WTC11 (cell line): ENCODE measurements at regions not wholly inside any gene's neighbourhood (a gene's known extent, or its start where the extent isn't known, plus 50 kb on each side); places are given as distances from the start of the nearest gene placed in this dataset.

Experiments
- ATAC-seq: fragments of 200-7000 bp; cut with Tn5 transposase; 2 replicates; pipeline ENCODE4 v1.10.0; 2021; ENCODE audit warnings: mild to moderate bottlenecking, moderate library complexity
- CTCF ChIA-PET: fragments of 300-600 bp; sonication (Branson Sonifier 250); formaldehyde crosslinking; loops from one replicate; lab custom pipeline; 2021; ENCODE audit warnings: antibody characterized with exemption; lab: Charles Lee
- POLR2A ChIA-PET: fragments of 350-600 bp; sonication (Branson Sonifier 250); formaldehyde crosslinking; loops from one replicate; lab custom pipeline; 2021; ENCODE audit warnings: antibody characterized with exemption; lab: Charles Lee
- DNase-seq: peaks from one replicate; pipeline ENCODE4 v3.0.0; 2021; ENCODE audit warnings: low spot score
- H3K27ac Mint-ChIP-seq: 2 replicates; pipeline ENCODE4 v1.8.0; 2021; ENCODE audit warnings: mixed read lengths
- H3K27me3 Mint-ChIP-seq: 2 replicates; pipeline ENCODE4 v1.8.0; 2021; ENCODE audit warnings: low read depth, mild to moderate bottlenecking, moderate library complexity, mixed read lengths
- H3K36me3 Mint-ChIP-seq: 2 replicates; pipeline ENCODE4 v1.8.0; 2021; ENCODE audit warnings: mixed read lengths
- H3K4me1 Mint-ChIP-seq: 2 replicates; pipeline ENCODE4 v1.8.0; 2022; ENCODE audit warnings: mixed read lengths
- H3K4me3 Mint-ChIP-seq: 2 replicates; pipeline ENCODE4 v1.8.0; 2021; ENCODE audit warnings: mild to moderate bottlenecking, moderate library complexity, mixed read lengths
- H3K9me3 Mint-ChIP-seq: 2 replicates; pipeline ENCODE4 v1.8.0; 2021; ENCODE audit warnings: mixed read lengths
- ATF1 ChIP-seq: sonication (generic); formaldehyde crosslinking; IDR thresholded peaks from 2 replicates; pipeline ENCODE4 v1.8.1; 2023; ENCODE audit warnings: mild to moderate bottlenecking, moderate library complexity, missing genetic modification reagents
- ELF4 ChIP-seq: sonication (generic); formaldehyde crosslinking; IDR thresholded peaks from 2 replicates; pipeline ENCODE4 v1.8.1; 2022; ENCODE audit warnings: low read depth, mild to moderate bottlenecking, moderate library complexity, missing genetic modification reagents
- ESRRA ChIP-seq: sonication (generic); formaldehyde crosslinking; IDR thresholded peaks from 2 replicates; pipeline ENCODE4 v1.8.1; 2022; ENCODE audit warnings: mild to moderate bottlenecking, missing genetic modification reagents, borderline replicate concordance
- HMGA2 ChIP-seq: fragments of 250-450 bp; sonication (Bioruptor Pico); IDR thresholded peaks from 2 replicates; pipeline ENCODE4 v1.4.0; 2021; ENCODE audit warnings: mild to moderate bottlenecking, moderate library complexity
- NFATC4 ChIP-seq: fragments of 250-450 bp; sonication (Bioruptor Pico); IDR thresholded peaks from 2 replicates; pipeline ENCODE4 v1.9.0; 2021; ENCODE audit warnings: mild to moderate bottlenecking
- NFYB ChIP-seq: sonication (generic); formaldehyde crosslinking; conservative IDR thresholded peaks from 2 replicates; pipeline ENCODE4 v1.8.0; 2022; ENCODE audit warnings: low read depth, missing genetic modification reagents
- PRRX2 ChIP-seq: fragments of 250-450 bp; sonication (Bioruptor Pico); IDR thresholded peaks from 2 replicates; pipeline ENCODE4 v1.8.0; 2021; ENCODE audit warnings: mild to moderate bottlenecking
- RORB ChIP-seq: fragments of 250-450 bp; sonication (Bioruptor Pico); IDR thresholded peaks from 2 replicates; pipeline ENCODE4 v1.9.0; 2021; ENCODE audit warnings: mild to moderate bottlenecking
- TP53 ChIP-seq: sonication (generic); formaldehyde crosslinking; IDR thresholded peaks from 2 replicates; pipeline ENCODE4 v1.8.1; 2023; ENCODE audit warnings: mild to moderate bottlenecking, missing genetic modification reagents
- ZNF232 ChIP-seq: sonication (generic); formaldehyde crosslinking; IDR thresholded peaks from 2 replicates; pipeline ENCODE4 v1.8.0; 2022; ENCODE audit warnings: mild to moderate bottlenecking, missing genetic modification reagents
- ZNF263 ChIP-seq: sonication (generic); formaldehyde crosslinking; IDR thresholded peaks from 2 replicates; pipeline ENCODE4 v1.8.1; 2022; ENCODE audit warnings: low read depth, mild to moderate bottlenecking, moderate library complexity, missing genetic modification reagents
- ZNF396 ChIP-seq: fragments of 250-450 bp; sonication (Bioruptor Pico); IDR thresholded peaks from 2 replicates; pipeline ENCODE4 v1.8.0; 2021; ENCODE audit warnings: mild to moderate bottlenecking, moderate library complexity, borderline replicate concordance
- TF ChIP-seq, protein P1 (sequence below): sonication (generic); formaldehyde crosslinking; IDR thresholded peaks from 2 replicates; pipeline ENCODE4 v1.8.0; 2022; ENCODE audit warnings: mild to moderate bottlenecking, missing genetic modification reagents
- TF ChIP-seq, protein P2 (sequence below): sonication (generic); formaldehyde crosslinking; IDR thresholded peaks from 2 replicates; pipeline ENCODE4 v1.8.1; 2023; ENCODE audit warnings: mild to moderate bottlenecking, moderate library complexity, missing genetic modification reagents
- TF ChIP-seq, protein P3 (sequence below): sonication (generic); formaldehyde crosslinking; IDR thresholded peaks from 2 replicates; pipeline ENCODE4 v1.8.0; 2023; ENCODE audit warnings: missing genetic modification reagents
- TF ChIP-seq, protein P4 (sequence below): fragments of 250-450 bp; sonication (Bioruptor Pico); IDR thresholded peaks from 2 replicates; pipeline ENCODE4 v1.9.0; 2021; ENCODE audit warnings: mild to moderate bottlenecking
- TF ChIP-seq, protein P5 (sequence below): sonication (generic); formaldehyde crosslinking; IDR thresholded peaks from 2 replicates; pipeline ENCODE4 v1.8.1; 2022; ENCODE audit warnings: mild to moderate bottlenecking, moderate library complexity, missing genetic modification reagents
- TF ChIP-seq, protein P6 (sequence below): sonication (generic); formaldehyde crosslinking; IDR thresholded peaks from 2 replicates; pipeline ENCODE4 v1.8.0; 2022; ENCODE audit warnings: mild to moderate bottlenecking, missing genetic modification reagents
- TF ChIP-seq, protein P7 (sequence below): sonication (generic); formaldehyde crosslinking; IDR thresholded peaks from 2 replicates; pipeline ENCODE4 v1.8.1; 2022; ENCODE audit warnings: low read depth, missing genetic modification reagents, borderline replicate concordance
- TF ChIP-seq, protein P8 (sequence below): sonication (generic); formaldehyde crosslinking; IDR thresholded peaks from 2 replicates; pipeline ENCODE4 v1.8.1; 2023; ENCODE audit warnings: mild to moderate bottlenecking, missing genetic modification reagents
- TF ChIP-seq, protein P9 (sequence below): sonication (generic); formaldehyde crosslinking; IDR thresholded peaks from 2 replicates; pipeline ENCODE4 v1.8.1; 2022; ENCODE audit warnings: missing genetic modification reagents, borderline replicate concordance

DNA sequence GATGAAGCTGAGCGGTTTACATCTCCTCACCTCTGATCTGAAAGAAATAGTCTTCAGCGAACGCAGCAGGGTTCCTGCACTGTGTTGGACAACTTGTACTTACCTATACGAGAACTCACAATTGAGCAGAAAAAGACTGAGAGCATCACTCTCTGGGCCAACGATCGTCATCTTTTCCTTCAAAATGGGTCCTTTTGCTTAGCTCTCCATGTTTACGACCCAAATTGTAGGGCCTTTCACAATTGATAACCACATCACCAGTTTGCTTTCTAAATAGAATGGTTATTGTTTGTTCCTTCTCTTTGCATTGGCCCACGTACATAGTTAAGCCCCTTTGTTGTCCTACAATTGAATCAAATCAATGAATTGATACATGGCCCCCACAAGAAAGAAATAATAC lies 110.0 kb upstream of the DMRT1 start (continued):
- TF ChIP-seq, protein P1, sequence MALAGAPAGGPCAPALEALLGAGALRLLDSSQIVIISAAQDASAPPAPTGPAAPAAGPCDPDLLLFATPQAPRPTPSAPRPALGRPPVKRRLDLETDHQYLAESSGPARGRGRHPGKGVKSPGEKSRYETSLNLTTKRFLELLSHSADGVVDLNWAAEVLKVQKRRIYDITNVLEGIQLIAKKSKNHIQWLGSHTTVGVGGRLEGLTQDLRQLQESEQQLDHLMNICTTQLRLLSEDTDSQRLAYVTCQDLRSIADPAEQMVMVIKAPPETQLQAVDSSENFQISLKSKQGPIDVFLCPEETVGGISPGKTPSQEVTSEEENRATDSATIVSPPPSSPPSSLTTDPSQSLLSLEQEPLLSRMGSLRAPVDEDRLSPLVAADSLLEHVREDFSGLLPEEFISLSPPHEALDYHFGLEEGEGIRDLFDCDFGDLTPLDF = no peak
- no peak for TF ChIP-seq ZNF263 (CRISPR knock-in tag)
- TF ChIP-seq ZNF396 (CRISPR knock-in tag) = no peak

DNA sequence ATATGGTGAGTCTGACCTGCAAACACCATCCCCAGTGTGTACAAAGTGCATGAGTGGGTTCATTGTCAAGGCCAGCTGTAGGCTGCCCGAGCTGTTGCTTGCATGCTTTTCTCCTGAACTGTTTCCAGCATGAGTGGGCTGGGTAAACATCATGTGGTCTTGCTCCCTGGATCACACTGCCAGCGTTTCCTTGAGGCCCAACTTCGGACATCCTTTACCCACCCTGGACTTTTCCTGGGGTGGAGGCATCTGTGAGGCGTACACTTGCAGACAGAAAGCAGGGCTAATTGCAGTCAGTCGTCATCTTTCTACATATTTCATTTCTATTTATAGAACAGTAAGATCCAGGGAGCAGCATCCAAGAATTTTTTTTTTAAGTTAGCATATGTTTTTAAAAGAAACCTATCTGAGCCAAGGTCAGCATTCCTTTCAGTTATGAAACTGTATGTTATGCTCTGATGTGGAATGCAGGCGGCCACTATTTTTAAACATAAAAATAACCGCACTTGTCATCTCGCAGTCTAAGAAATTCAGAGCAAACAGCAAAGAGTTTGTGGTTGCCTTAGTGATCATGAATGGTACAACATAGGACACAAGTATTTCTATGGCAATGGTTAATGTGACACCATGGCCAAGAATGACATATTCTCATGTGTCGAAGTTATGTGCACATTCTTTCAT lies 106.5 kb upstream of the DMRT1 start:
- ATAC-seq = no peak
- H3K4me1 Mint-ChIP-seq = peaks cover under 1% of the 10 kb centered on the region
- H3K4me3 Mint-ChIP-seq = no peak overlapping the region
- H3K27ac Mint-ChIP-seq = no peak overlapping the region
- ChIA-PET POLR2A (no interaction called here), CTCF (no interaction called here)
- DNase-seq = no peak
- TF ChIP-seq, protein P2, sequence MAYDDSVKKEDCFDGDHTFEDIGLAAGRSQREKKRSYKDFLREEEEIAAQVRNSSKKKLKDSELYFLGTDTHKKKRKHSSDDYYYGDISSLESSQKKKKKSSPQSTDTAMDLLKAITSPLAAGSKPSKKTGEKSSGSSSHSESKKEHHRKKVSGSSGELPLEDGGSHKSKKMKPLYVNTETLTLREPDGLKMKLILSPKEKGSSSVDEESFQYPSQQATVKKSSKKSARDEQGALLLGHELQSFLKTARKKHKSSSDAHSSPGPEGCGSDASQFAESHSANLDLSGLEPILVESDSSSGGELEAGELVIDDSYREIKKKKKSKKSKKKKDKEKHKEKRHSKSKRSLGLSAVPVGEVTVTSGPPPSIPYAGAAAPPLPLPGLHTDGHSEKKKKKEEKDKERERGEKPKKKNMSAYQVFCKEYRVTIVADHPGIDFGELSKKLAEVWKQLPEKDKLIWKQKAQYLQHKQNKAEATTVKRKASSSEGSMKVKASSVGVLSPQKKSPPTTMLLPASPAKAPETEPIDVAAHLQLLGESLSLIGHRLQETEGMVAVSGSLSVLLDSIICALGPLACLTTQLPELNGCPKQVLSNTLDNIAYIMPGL (CRISPR knock-in tag) = no peak
- TF ChIP-seq, protein P3, sequence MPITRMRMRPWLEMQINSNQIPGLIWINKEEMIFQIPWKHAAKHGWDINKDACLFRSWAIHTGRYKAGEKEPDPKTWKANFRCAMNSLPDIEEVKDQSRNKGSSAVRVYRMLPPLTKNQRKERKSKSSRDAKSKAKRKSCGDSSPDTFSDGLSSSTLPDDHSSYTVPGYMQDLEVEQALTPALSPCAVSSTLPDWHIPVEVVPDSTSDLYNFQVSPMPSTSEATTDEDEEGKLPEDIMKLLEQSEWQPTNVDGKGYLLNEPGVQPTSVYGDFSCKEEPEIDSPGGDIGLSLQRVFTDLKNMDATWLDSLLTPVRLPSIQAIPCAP (CRISPR knock-in tag) = no peak
- TF ChIP-seq, protein P4, sequence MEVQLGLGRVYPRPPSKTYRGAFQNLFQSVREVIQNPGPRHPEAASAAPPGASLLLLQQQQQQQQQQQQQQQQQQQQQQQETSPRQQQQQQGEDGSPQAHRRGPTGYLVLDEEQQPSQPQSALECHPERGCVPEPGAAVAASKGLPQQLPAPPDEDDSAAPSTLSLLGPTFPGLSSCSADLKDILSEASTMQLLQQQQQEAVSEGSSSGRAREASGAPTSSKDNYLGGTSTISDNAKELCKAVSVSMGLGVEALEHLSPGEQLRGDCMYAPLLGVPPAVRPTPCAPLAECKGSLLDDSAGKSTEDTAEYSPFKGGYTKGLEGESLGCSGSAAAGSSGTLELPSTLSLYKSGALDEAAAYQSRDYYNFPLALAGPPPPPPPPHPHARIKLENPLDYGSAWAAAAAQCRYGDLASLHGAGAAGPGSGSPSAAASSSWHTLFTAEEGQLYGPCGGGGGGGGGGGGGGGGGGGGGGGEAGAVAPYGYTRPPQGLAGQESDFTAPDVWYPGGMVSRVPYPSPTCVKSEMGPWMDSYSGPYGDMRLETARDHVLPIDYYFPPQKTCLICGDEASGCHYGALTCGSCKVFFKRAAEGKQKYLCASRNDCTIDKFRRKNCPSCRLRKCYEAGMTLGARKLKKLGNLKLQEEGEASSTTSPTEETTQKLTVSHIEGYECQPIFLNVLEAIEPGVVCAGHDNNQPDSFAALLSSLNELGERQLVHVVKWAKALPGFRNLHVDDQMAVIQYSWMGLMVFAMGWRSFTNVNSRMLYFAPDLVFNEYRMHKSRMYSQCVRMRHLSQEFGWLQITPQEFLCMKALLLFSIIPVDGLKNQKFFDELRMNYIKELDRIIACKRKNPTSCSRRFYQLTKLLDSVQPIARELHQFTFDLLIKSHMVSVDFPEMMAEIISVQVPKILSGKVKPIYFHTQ = no peak
- TF ChIP-seq, protein P5, sequence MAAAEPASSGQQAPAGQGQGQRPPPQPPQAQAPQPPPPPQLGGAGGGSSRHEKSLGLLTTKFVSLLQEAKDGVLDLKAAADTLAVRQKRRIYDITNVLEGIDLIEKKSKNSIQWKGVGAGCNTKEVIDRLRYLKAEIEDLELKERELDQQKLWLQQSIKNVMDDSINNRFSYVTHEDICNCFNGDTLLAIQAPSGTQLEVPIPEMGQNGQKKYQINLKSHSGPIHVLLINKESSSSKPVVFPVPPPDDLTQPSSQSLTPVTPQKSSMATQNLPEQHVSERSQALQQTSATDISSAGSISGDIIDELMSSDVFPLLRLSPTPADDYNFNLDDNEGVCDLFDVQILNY (CRISPR knock-in tag) = no peak
- TF ChIP-seq HMGA2 (CRISPR knock-in tag) = no peak
- TF ChIP-seq ZNF232 = no peak
- TF ChIP-seq, protein P6, sequence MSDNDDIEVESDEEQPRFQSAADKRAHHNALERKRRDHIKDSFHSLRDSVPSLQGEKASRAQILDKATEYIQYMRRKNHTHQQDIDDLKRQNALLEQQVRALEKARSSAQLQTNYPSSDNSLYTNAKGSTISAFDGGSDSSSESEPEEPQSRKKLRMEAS (CRISPR knock-in tag) = no peak
- TF ChIP-seq RORB (CRISPR knock-in tag) = no peak
- no peak for TF ChIP-seq NFATC4 (CRISPR knock-in tag)
- no peak for TF ChIP-seq PRRX2 (CRISPR knock-in tag)
- no peak for TF ChIP-seq NFYB
- no peak for TF ChIP-seq ATF1 (CRISPR knock-in tag)
- TF ChIP-seq ELF4 (CRISPR knock-in tag) = no peak
- TF ChIP-seq, protein P7, sequence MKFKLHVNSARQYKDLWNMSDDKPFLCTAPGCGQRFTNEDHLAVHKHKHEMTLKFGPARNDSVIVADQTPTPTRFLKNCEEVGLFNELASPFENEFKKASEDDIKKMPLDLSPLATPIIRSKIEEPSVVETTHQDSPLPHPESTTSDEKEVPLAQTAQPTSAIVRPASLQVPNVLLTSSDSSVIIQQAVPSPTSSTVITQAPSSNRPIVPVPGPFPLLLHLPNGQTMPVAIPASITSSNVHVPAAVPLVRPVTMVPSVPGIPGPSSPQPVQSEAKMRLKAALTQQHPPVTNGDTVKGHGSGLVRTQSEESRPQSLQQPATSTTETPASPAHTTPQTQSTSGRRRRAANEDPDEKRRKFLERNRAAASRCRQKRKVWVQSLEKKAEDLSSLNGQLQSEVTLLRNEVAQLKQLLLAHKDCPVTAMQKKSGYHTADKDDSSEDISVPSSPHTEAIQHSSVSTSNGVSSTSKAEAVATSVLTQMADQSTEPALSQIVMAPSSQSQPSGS (CRISPR knock-in tag) = no peak
- TF ChIP-seq ESRRA = no peak
- TF ChIP-seq TP53 (CRISPR knock-in tag) = no peak
- TF ChIP-seq, protein P8, sequence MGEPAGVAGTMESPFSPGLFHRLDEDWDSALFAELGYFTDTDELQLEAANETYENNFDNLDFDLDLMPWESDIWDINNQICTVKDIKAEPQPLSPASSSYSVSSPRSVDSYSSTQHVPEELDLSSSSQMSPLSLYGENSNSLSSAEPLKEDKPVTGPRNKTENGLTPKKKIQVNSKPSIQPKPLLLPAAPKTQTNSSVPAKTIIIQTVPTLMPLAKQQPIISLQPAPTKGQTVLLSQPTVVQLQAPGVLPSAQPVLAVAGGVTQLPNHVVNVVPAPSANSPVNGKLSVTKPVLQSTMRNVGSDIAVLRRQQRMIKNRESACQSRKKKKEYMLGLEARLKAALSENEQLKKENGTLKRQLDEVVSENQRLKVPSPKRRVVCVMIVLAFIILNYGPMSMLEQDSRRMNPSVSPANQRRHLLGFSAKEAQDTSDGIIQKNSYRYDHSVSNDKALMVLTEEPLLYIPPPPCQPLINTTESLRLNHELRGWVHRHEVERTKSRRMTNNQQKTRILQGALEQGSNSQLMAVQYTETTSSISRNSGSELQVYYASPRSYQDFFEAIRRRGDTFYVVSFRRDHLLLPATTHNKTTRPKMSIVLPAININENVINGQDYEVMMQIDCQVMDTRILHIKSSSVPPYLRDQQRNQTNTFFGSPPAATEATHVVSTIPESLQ (CRISPR knock-in tag) = no peak
- TF ChIP-seq, protein P9, sequence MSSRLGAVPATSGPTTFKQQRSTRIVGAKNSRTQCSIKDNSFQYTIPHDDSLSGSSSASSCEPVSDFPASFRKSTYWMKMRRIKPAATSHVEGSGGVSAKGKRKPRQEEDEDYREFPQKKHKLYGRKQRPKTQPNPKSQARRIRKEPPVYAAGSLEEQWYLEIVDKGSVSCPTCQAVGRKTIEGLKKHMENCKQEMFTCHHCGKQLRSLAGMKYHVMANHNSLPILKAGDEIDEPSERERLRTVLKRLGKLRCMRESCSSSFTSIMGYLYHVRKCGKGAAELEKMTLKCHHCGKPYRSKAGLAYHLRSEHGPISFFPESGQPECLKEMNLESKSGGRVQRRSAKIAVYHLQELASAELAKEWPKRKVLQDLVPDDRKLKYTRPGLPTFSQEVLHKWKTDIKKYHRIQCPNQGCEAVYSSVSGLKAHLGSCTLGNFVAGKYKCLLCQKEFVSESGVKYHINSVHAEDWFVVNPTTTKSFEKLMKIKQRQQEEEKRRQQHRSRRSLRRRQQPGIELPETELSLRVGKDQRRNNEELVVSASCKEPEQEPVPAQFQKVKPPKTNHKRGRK (CRISPR knock-in tag) = no peak
- H3K9me3 Mint-ChIP-seq = no peaks in the 10 kb centered on the region
- no peaks in the 10 kb centered on the region for H3K27me3 Mint-ChIP-seq
- H3K36me3 Mint-ChIP-seq = peaks cover 53% of the 10 kb centered on the region
